ENCODE measurements at regions not wholly inside any gene's neighbourhood (a gene's known extent, or its start where the extent isn't known, plus 50 kb on each side); places are given as distances from the start of the nearest gene placed in this dataset.

DNA sequence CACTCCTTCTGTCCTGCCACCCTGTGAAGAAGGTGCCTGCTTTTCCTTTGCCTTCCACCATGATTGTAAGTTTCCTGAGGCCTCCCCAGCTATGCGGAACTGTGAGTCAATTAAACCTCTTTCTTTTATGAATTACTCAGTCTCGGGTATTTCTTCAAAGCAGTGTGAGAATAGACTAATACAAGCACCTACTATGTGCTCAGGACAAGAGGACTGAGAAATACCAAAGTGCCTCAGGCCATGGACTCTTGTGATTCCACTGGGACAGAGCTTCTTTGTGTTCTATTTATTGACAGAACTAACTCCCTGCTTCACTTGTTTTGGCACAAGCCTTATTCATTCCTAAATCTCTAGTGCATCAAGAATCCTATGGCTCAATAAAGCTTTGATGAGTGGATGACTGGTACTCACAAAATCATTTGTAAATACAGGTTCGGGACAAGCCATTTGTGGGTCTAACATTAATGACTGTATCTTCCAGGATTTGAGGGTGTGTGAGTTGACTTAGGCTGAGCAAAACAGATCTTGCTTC is 204.2 kb downstream of the PDCD6IP start:
- intact Hi-C loops (cut with DNase I; ENCODE audit: low total_unique reads): no loop called here
- no peak for DNase-seq
- 63 to 74% methylated on average over 3 of the region's 3 CpGs for WGBS, 2 donors
- no peaks in the 10 kb centered on the region for H3K9me3 ChIP-seq
- H3K36me3 ChIP-seq (ENCODE audit: low read depth, missing control alignments): no peaks in the 10 kb centered on the region
- no peak overlapping the region for H3K4me3 ChIP-seq
- no peaks in the 10 kb centered on the region for H3K27me3 ChIP-seq
- H3K27ac ChIP-seq: no peak overlapping the region
- no peaks in the 10 kb centered on the region for H3K4me1 ChIP-seq
- TF ChIP-seq CTCF (IDR thresholded peaks at IDR 0.05): no peak
- no peak for TF ChIP-seq POLR2A (IDR thresholded peaks at IDR 0.05)

GRCh38 chr3:34005886-34006285 is 207.5 kb downstream of the PDCD6IP start:
- WGBS, 2 donors: 82 to 83% methylated on average over 1 of the region's 1 CpG
- no peak overlapping the region for H3K4me3 ChIP-seq
- H3K27me3 ChIP-seq: no peaks in the 10 kb centered on the region
- intact Hi-C loops (cut with DNase I; ENCODE audit: low total_unique reads): no loop called here
- no peaks in the 10 kb centered on the region for H3K9me3 ChIP-seq
- DNase-seq: no peak
- TF ChIP-seq POLR2A (IDR thresholded peaks at IDR 0.05): no peak
- no peak for TF ChIP-seq CTCF (IDR thresholded peaks at IDR 0.05)
- H3K36me3 ChIP-seq (ENCODE audit: low read depth, missing control alignments): no peaks in the 10 kb centered on the region
- no peaks in the 10 kb centered on the region for H3K4me1 ChIP-seq
- no peak overlapping the region for H3K27ac ChIP-seq

DNA sequence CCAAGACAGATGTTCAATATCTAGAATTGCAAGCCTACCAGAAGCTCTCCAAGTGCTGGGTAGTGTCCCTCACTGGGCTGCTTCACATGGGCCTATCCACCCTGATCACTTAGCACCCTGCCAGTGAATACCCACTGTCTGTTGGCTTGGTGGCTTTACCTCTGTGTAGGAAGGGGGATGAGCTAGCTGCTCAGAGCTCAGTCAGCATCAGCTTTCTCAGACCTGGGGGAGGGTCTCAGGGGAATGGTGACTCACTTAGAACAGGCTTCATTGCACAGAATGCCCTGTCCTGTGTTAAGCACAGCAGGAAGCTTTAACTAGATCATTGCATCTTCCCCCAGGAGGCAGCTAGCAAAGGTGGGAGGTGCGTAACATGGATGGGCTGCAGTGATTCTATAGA is 209.8 kb downstream of the PDCD6IP start:
- H3K4me3 ChIP-seq: no peak overlapping the region
- no peaks in the 10 kb centered on the region for H3K9me3 ChIP-seq
- 86 to 91% methylated on average over 1 of the region's 1 CpG for WGBS, 2 donors
- H3K27ac ChIP-seq: no peak overlapping the region
- no peaks in the 10 kb centered on the region for H3K36me3 ChIP-seq (ENCODE audit: low read depth, missing control alignments)
- intact Hi-C loops (cut with DNase I; ENCODE audit: low total_unique reads): no loop called here
- no peak for DNase-seq
- no peak for TF ChIP-seq POLR2A (IDR thresholded peaks at IDR 0.05)
- no peak for TF ChIP-seq CTCF (IDR thresholded peaks at IDR 0.05)
- no peaks in the 10 kb centered on the region for H3K4me1 ChIP-seq
- H3K27me3 ChIP-seq: no peaks in the 10 kb centered on the region

- TF ChIP-seq CTCF (IDR thresholded peaks at IDR 0.05) (no peak), POLR2A (IDR thresholded peaks at IDR 0.05) (no peak)
- no peak for DNase-seq
- Histone ChIP-seq H3K4me3 (no peak overlapping the region), H3K4me1 (no peaks in the 10 kb centered on the region), H3K9me3 (no peaks in the 10 kb centered on the region), H3K36me3 (ENCODE audit: low read depth, missing control alignments) (no peaks in the 10 kb centered on the region), H3K27me3 (no peaks in the 10 kb centered on the region), H3K27ac (no peak overlapping the region)
- WGBS, 2 donors: 58 to 62% methylated on average over 2 of the region's 2 CpGs
- intact Hi-C loops (cut with DNase I; ENCODE audit: low total_unique reads): no loop called here
Observed at GRCh38 chr3:34008836-34009809, 210.7 kb downstream of the PDCD6IP start.
